ENCODE measurements at regions not wholly inside any gene's neighbourhood (a gene's known extent, or its start where the extent isn't known, plus 50 kb on each side); places are given as distances from the start of the nearest gene placed in this dataset.

DNA sequence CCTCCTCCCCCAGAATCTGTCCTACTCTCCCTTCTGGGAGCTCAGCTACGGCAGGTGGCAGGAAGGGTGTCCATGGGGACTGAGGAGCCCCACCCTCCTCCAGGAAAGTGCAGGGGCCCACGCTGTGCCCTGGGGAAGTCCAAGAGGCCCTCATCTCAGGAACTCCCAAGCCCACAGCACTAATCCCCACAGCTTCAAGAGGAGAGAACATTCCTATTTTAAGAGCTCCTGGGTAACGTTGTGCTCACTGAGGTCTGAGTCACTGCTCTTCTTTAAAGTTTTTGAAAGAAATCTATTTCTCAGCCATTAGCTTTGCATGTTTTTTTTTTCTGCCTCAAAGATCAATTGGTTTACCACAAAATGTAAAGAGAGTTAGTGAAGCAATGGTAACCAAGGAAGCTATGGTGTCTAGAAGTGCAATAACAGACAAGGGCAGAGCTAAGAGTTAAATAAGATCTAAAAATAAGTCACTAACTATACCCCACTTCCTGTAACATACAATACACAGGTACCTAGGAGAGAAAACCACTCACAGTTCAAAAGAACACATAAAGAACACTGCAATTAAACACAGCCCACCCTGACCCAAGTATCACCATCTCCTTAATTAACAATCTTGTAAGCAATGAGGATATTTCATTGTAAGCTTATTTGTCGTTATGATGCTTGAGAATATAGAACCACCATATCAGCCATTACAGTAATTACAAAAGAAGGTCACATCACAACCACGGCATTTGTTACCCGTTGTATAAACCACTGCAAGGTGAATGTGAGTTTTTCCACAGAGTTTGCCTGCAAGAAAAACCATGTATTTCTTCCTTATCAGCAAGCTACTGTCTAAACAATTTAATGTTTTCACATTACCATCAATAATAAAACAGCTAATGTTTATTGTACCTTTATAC is 382.3 kb upstream of the SLC30A5 start:
- TF ChIP-seq POLR2AphosphoS5 (IDR thresholded peaks at IDR 0.05), result no peak
- TF ChIP-seq EP300 (IDR thresholded peaks at IDR 0.05), result no peak
- no peak for TF ChIP-seq CTCF (IDR thresholded peaks at IDR 0.05)
- TF ChIP-seq POLR2A (IDR thresholded peaks at IDR 0.05), result no peak
- Histone ChIP-seq H3K36me3 (no peaks in the 10 kb centered on the region), H3K27ac (no peak overlapping the region), H3K9me3 (no peaks in the 10 kb centered on the region), H3K4me3 (no peak overlapping the region), H3K4me1 (peaks cover 0 to 9% (median 4%) of the 10 kb centered on the region in 4 donors), H3K27me3 (no peaks in the 10 kb centered on the region)
- WGBS, 2 donors, result 45 to 52% methylated on average over 5 of the region's 6 CpGs
- DNase-seq (peak; percentile 13 to 24), ATAC-seq (ENCODE audit: low FRiP score in 2 of 2) (peak in 1 of 2 donors; percentile 74)

- TF ChIP-seq POLR2A (IDR thresholded peaks at IDR 0.05) (no peak), CTCF (IDR thresholded peaks at IDR 0.05) (no peak), EP300 (IDR thresholded peaks at IDR 0.05) (no peak), POLR2AphosphoS5 (IDR thresholded peaks at IDR 0.05) (no peak)
- DNase-seq (no peak), ATAC-seq (ENCODE audit: low FRiP score in 2 of 2) (no peak)
- H3K4me1 ChIP-seq, result peaks cover 0 to 9% (median 4%) of the 10 kb centered on the region in 4 donors
- no peaks in the 10 kb centered on the region for H3K36me3 ChIP-seq
- H3K27me3 ChIP-seq, result no peaks in the 10 kb centered on the region
- H3K9me3 ChIP-seq, result no peaks in the 10 kb centered on the region
- H3K4me3 ChIP-seq, result no peak overlapping the region
- no peak overlapping the region for H3K27ac ChIP-seq
- 72 to 77% methylated on average over 6 of the region's 6 CpGs for WGBS, 2 donors
Measured at GRCh38 chr5:68714810-68715209, 379.0 kb upstream of the SLC30A5 start.

GRCh38 chr5:68720884-68721610 is 372.8 kb upstream of the SLC30A5 start:
- ATAC-seq (ENCODE audit: low FRiP score in 2 of 2), result no peak
- Histone ChIP-seq H3K27me3 (no peaks in the 10 kb centered on the region), H3K27ac (no peak overlapping the region), H3K4me3 (no peak overlapping the region), H3K36me3 (no peaks in the 10 kb centered on the region), H3K4me1 (no peaks in the 10 kb centered on the region), H3K9me3 (no peaks in the 10 kb centered on the region)
- DNase-seq, result no peak
- no peak for TF ChIP-seq POLR2A (IDR thresholded peaks at IDR 0.05)
- no peak for TF ChIP-seq CTCF (IDR thresholded peaks at IDR 0.05)
- no peak for TF ChIP-seq EP300 (IDR thresholded peaks at IDR 0.05)
- TF ChIP-seq POLR2AphosphoS5 (IDR thresholded peaks at IDR 0.05), result no peak
- WGBS, 2 donors, result 76 to 81% methylated on average over 6 of the region's 6 CpGs

GRCh38 chr5:68722357-68722756 is 371.5 kb upstream of the SLC30A5 start:
- H3K27ac ChIP-seq, result no peak overlapping the region
- no peak for DNase-seq
- H3K27me3 ChIP-seq, result no peaks in the 10 kb centered on the region
- ATAC-seq (ENCODE audit: low FRiP score in 2 of 2), result no peak
- H3K9me3 ChIP-seq, result no peaks in the 10 kb centered on the region
- H3K4me1 ChIP-seq, result no peaks in the 10 kb centered on the region
- TF ChIP-seq POLR2A (IDR thresholded peaks at IDR 0.05) (no peak), EP300 (IDR thresholded peaks at IDR 0.05) (no peak), CTCF (IDR thresholded peaks at IDR 0.05) (no peak), POLR2AphosphoS5 (IDR thresholded peaks at IDR 0.05) (no peak)
- 93 to 96% methylated on average over 7 of the region's 7 CpGs for WGBS, 2 donors
- no peak overlapping the region for H3K4me3 ChIP-seq
- H3K36me3 ChIP-seq, result no peaks in the 10 kb centered on the region

Data from upper lobe of left lung (tissue), 6 donors.